Sigmoid colon (tissue), 4 donors: ENCODE measurements at regions not wholly inside any gene's neighbourhood (a gene's known extent, or its start where the extent isn't known, plus 50 kb on each side); places are given as distances from the start of the nearest gene placed in this dataset.

ENCODE experiments used
- EP300 ChIP-seq, 4 donors: sonication (generic); formaldehyde crosslinking; IDR thresholded peaks; one replicate each; pipeline ENCODE4 v1.6.1; 2017; ENCODE audit warnings: antibody characterized with exemption in 4 of 4
- POLR2A ChIP-seq, 2 donors: fragments of 450-650 bp; IDR thresholded peaks; one replicate each; pipeline ENCODE4 v1.6.1; 2016; ENCODE audit warnings: antibody characterized with exemption in 2 of 2, mild to moderate bottlenecking in 2 of 2, moderate library complexity in 2 of 2
- TF ChIP-seq, protein P1 (sequence below), 4 experiments: fragments of 450-650 bp in 3 of 4; fragments of 200-600 bp in 1 of 4; IDR thresholded peaks; one replicate each; pipeline ENCODE4 v1.5.1; 2016 to 2019; ENCODE audit warnings: antibody characterized with exemption in 4 of 4, mild to moderate bottlenecking in 3 of 4, moderate library complexity in 2 of 4

GRCh38 chr21:16096988-16097387 is 367.2 kb downstream of the USP25 start:
- TF ChIP-seq, protein P1, sequence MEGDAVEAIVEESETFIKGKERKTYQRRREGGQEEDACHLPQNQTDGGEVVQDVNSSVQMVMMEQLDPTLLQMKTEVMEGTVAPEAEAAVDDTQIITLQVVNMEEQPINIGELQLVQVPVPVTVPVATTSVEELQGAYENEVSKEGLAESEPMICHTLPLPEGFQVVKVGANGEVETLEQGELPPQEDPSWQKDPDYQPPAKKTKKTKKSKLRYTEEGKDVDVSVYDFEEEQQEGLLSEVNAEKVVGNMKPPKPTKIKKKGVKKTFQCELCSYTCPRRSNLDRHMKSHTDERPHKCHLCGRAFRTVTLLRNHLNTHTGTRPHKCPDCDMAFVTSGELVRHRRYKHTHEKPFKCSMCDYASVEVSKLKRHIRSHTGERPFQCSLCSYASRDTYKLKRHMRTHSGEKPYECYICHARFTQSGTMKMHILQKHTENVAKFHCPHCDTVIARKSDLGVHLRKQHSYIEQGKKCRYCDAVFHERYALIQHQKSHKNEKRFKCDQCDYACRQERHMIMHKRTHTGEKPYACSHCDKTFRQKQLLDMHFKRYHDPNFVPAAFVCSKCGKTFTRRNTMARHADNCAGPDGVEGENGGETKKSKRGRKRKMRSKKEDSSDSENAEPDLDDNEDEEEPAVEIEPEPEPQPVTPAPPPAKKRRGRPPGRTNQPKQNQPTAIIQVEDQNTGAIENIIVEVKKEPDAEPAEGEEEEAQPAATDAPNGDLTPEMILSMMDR (IDR thresholded peaks at IDR 0.05), result no peak
- TF ChIP-seq EP300 (IDR thresholded peaks at IDR 0.05) (no peak), POLR2A (IDR thresholded peaks at IDR 0.05) (no peak)
